NCI-H187 (cell line): ENCODE measurements at regions not wholly inside any gene's neighbourhood (a gene's known extent, or its start where the extent isn't known, plus 50 kb on each side); places are given as distances from the start of the nearest gene placed in this dataset.
"Not testable (repeated sequence)": the region's sequence is repeated elsewhere in the genome, so short reads cannot be mapped to it uniquely, and the experiment has no call there.

Experiments used
- DNase-seq, 2 experiments: peaks; one replicate each; lab custom pipeline; 2025; lab: John Stamatoyannopoulos, UW

GRCh38 chr6:140537834-140538705, 1163.6 kb upstream of the CITED2 start:
- no peak for DNase-seq

GRCh38 chr6:140537211-140537610, 1162.8 kb upstream of the CITED2 start:
- DNase-seq = no peak

- DNase-seq = no peak
Measured at GRCh38 chr6:140535511-140535910, 1161.1 kb upstream of the CITED2 start.

GRCh38 chr6:140533526-140533925, 1159.1 kb upstream of the CITED2 start:
- no peak for DNase-seq

GRCh38 chr6:140504776-140505175, 1130.3 kb upstream of the CITED2 start:
- DNase-seq = no peak

- DNase-seq = no peak
Measured at GRCh38 chr6:140500849-140501248, 1126.4 kb upstream of the CITED2 start.

GRCh38 chr6:140499607-140500006, 1125.2 kb upstream of the CITED2 start:
- DNase-seq = no peak

GRCh38 chr6:140494321-140495108, 1120.1 kb upstream of the CITED2 start:
- no peak for DNase-seq

GRCh38 chr6:140493470-140493869, 1119.0 kb upstream of the CITED2 start:
- not testable (repeated sequence) for DNase-seq

GRCh38 chr6:140490081-140490480, 1115.6 kb upstream of the CITED2 start:
- no peak for DNase-seq

GRCh38 chr6:140487586-140487985, 1113.1 kb upstream of the CITED2 start:
- no peak for DNase-seq

GRCh38 chr6:140486450-140487361, 1112.3 kb upstream of the CITED2 start:
- DNase-seq = no peak

GRCh38 chr6:140485740-140486449, 1111.4 kb upstream of the CITED2 start:
- no peak for DNase-seq

- DNase-seq = no peak
Measured at GRCh38 chr6:140480852-140481251, 1106.4 kb upstream of the CITED2 start.

- no peak for DNase-seq
Measured at GRCh38 chr6:140478631-140479030, 1104.2 kb upstream of the CITED2 start.

- no peak for DNase-seq
Measured at GRCh38 chr6:140475086-140475485, 1100.6 kb upstream of the CITED2 start.

- DNase-seq = no peak
Measured at GRCh38 chr6:140464720-140465119, 1090.3 kb upstream of the CITED2 start.

- DNase-seq = no peak
Measured at GRCh38 chr6:140463312-140463710, 1088.9 kb upstream of the CITED2 start.

GRCh38 chr6:140462453-140463311, 1088.2 kb upstream of the CITED2 start:
- no peak for DNase-seq

GRCh38 chr6:140462076-140462452, 1087.6 kb upstream of the CITED2 start:
- no peak for DNase-seq
